GM18909 (cell line): ENCODE measurements at regions not wholly inside any gene's neighbourhood (a gene's known extent, or its start where the extent isn't known, plus 50 kb on each side); places are given as distances from the start of the nearest gene placed in this dataset.
A peak's percentile ranks its signal among the peaks of the same experiment; 100 is the strongest.

Source experiments
- ATAC-seq: cut with Tn5 transposase; IDR thresholded peaks from one replicate; pipeline ENCODE4 v1.9.1; 2021; ENCODE audit warnings: mild to moderate bottlenecking; ENCODE audit not compliant: unreplicated experiment, poor library complexity

DNA sequence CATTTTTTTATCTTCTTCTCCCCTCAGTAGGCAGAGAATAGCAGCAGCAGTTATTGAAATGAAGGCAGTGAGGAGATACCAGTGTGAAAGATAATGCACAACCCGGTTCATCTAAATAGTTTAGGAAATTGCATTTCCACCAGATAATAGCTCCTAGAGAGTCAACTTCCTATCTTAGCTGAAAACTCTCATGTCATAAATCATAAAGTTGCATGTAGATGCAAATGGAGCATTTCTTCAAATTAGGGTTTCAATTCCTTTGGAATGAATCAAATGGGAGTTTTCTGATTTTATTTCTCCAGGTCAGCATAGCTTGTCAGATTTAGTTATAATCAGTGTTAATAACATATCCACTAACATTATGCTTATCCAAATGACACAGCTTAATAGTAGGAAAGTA, 335.3 kb downstream of the CNTNAP4 start:
- ATAC-seq: no peak

DNA sequence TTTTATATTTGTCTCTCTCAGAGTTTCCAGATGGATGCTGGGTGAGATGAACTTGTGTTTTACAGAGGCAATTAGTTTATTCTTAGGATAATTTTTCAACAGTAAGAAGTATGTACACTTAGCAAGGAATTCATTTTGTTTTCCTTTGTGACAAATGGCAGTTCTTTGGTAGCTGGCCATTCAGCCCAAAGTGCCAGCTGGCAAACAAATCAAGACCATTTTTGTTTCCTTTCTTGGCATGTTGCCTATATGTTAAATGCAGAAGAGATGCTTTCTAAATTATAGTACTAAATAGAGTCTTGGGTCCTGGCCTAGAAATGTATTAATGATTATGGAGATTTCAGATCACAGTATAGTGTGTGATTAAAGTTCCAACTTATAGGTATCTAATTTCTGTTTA, 337.1 kb downstream of the CNTNAP4 start:
- ATAC-seq: no peak

DNA sequence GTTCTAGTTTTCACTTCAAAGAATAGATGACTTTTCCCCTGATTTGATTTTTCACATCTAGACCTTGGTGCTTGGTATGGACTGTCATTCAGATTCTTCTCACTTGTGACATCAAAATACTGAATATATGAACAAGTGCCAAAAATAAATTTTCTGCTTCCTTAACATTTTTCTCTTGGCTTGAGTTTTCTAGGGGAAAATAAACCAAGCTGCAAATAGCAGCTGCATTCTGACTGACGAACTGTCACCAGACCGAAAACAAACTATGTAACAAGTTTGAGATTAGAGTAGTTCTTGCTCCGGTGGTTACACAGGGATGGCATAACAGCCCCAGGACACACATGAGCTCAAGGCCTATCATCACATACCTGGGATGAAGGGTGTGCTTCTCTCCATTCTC, 345.7 kb downstream of the CNTNAP4 start:
- ATAC-seq: no peak

DNA sequence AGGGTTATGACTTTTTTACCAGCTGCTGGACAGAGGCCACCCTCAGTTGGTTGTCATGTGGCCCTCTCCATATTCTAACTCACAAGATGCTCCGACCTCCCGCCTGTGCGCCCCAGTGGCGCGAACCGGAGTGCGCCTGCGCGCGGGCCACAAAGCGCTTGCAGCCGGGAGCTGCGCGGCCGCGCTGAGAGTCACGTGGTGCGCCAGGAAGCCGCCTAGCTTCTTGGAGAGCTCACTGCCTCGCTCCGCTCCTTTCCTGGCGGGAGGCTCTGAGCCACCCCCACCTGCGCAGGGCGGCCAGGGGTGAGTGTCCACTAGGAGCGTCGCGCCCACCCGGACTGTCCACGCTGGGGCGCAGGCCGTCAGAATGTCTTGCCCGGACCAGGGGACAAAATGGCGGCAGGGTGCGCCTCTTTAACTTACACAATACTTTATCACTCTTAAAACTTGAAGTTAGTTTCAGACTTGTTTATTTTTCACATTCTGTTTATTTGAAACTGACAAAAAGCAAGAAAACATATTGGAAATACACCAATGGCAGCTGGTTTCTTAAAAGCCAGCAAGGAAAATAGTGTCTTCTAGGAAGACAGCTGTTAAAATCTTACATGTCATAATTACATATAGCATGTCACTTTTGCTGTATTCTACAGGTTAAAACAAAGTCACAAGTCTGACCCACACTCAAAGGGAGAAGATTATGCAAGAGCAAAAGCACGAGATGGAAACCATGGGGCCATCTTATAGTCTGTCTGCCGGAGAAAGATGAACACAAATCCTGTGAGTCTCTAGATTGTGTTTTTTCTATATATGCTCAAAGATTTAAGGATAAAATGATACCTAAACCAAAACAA, 357.9 kb downstream of the CNTNAP4 start:
- ATAC-seq: peak; percentile 69

DNA sequence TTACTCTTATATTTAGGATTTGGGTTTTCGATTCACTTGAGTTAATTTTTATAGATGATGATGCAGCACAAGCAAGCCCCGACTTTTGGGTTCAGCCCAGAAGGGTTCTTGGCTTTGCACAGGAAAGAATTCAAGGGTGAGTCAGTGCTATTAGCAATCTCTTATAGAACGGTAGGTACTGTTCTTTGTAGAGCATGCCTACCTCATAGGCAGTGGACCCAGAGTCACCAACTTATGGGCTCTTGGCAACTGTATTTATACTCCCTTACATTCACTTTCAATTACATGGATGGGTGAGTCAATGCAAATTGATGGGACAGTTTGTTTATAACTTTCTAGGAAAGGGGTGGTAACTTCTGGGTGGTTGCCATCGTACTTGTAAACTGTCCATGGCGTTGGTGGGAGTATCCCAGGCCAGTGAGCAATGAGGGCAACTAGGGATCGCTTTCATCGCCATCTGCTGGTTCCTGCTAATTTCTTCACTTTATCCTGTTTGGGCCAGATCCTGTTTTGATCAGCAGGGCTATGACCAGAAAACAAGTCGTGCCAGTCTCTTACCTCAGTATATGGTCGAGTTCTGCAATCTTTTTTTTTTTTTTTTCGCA, 362.6 kb downstream of the CNTNAP4 start:
- no peak for ATAC-seq

DNA sequence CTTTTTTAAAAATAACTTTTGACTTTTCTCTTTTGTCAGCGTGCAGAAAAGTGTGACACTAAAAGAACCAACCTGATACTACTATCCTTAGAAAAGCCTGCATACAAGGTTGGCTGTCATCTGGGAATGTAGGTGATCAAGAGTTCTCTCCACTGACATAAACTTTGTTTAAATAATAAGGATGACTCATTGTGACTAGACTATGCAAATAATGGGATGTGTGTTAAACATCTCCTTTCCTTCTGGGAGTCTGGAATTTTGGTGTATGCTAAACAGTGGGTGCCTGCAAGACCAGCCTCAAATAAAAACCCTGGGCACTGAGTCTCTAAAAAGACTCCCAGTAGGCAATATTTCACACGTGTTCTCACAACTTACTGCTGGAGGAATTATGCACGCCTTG, 373.4 kb downstream of the CNTNAP4 start:
- no peak for ATAC-seq

DNA sequence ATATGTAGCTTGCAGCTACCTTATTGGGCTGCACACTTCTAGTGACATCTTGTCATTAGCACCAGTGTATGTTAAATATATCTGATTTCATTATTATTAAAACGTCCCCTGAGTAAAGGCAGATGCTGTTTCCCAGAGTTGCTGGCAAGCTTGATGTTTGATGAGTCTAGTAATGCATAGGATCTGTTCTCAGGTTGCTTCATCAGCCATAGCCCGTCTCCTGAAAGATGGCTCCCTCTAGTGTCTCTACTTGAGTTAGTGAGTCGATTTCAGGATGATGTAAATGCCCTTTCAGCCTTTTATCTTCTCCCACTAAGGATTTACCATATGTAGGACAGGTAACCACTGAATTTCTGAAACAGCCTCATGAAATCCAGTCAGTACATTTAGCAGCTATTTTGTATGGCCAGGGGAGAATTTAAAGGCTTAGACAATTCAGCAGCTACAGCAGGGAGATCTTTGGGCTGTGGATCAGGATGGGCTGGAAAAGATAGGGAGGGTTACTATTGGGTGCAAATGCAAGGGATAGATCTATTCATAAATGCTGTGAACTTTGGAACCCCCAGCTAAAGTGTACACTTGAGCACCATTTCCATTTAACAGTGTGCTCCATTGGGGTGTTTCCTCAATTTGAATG, 376.3 kb downstream of the CNTNAP4 start:
- ATAC-seq: peak; percentile 83

DNA sequence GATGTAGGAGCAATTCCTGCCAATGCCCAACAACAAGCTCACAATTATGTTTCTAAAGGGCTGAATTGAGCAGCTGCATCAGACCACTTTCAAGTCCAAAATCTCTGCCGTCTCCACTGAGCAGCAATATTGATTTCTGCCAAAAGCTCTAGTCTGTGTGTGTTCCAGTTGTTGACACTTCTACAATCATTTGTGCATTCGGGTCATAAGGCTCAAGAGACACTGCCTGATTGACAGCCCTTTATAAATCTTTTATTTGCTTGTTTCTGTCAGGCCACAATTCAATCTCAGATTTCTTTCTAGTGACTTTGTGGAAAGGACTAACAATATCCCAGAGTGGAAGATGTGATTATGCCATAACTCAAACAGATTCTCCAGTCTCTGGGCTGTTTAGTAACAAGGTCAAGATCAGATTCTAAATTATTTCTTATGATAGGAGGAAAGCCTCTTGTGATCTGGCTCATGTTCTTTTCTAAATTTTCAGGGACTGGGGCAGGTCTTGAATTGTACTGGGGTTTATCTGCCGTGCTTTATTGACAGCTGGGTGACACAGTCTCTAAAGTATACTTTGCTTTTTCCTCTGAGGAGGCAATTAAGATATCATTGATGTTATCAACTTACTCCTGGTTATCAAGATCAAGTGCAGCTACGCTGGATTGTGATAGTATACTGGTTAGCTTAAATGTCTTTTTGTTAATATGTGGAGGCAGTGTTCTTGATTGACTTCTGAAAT, 377.1 kb downstream of the CNTNAP4 start:
- ATAC-seq: no peak

DNA sequence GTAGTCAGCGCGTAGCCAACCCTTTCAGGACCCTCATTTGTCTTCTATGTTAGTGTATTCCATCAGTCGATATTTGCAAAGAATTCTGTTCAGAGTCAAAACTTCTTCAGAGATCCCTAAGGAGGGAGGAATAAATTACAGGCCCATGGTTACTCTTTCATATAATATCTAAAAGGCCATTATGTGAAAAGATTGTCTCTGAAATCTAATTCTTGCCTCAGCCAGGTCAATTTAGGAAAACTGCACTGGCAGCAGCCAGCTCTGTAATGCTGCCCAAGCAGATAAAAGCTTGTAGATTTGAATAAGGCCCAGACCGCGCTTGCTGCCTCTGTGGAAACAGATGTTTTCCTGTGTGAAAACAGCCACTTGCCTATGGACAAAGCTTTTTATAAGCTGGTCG, 379.8 kb downstream of the CNTNAP4 start:
- ATAC-seq: no peak

DNA sequence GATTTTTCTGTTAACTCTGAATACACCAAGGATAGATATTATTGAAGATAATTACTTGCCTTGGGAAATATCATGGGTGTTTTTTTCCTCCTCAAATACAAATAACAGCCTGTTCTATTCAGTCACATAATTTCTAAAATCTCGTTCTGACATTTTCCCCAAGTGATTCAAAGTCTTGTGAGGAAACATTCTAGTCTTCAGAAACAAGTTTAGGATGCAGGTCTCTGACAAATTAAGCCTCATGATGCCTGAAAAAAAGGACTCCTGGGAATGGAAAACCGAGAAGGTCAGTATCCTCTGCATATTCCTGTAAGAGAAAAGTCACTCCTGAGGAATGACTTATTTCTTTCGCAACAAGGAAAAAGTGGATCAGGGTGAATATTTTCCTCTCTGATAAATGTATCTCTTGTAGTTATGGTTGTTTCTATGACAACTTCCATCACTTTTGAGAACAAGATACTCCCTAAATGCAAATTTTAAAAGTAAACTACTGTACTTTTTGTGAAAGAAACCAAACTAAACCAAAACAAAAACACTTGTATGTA, 384.6 kb downstream of the CNTNAP4 start:
- ATAC-seq: no peak

DNA sequence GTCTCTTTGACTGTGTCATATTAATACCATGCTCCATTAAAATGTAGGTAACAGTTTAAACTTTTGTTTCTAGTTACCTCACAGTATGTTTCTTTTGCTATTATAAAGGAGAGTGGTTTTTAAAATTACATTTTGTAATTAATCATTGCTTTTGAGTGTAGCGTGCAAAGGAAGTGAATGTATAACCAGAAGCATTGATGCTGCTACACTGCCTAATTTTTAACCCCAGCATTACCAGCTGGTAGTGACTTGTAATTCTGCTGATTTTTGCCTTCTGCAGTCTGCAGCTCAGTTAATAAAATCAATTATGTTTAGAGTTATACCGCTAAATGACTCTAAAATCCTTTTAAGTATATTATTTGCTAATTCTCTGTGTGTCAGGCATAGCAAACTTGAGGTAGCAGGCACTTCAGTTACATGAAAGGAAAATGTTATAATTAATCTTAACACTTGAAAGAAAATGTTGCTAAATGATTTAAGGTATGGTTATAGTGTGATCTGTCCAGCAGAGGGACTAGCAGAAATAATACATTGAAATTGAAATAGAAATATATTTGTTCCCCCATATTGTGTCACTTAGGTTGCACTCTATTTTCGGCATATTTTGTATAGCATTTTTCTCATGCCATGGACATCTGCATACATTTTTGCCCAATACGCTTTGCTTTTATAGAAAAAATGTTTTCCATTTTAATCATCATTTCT, 388.5 kb downstream of the CNTNAP4 start:
- no peak for ATAC-seq

DNA sequence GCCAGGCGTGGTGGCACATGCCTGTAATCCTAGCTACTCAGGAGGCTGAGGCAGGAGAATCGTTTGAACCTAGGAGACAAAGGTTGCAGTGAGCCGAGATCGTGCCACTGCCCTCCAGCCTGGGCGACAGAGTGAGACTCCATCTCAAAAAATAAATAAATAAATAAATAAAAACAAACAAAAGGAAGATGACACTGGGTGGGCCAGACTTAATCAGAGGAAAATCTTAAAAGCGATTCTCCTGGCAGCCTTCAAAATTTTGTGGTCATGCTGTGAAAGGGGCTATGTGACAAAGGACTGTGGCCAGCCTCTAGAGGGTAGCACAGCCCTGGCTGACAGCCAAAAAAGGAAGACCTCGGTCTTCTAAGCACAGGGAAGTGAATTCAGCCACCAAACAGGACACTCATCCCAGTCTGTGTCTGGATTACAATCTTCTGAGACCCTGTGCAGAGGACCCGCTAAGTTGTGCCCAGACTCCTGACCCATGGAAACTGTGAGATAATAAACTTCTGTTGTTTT, 391.1 kb downstream of the CNTNAP4 start:
- ATAC-seq: no peak

DNA sequence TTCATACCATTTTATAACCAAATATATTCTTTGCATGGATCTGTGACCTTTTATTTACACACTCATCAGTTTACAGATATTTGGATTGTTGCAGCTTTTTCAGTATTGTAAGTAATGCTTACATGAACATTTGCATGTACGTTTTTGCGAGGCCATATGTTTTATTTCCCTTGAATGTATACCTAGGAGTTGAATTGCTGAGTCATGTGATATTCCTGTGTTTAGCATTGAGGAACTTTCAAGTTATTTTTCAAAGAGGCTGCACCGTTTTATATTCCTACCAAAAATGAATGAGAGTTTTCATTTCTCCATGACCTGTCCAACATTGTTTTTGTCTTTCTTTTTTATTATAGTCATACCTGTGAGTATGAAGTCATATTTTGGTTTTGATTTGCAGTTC, 392.1 kb downstream of the CNTNAP4 start:
- ATAC-seq: no peak

DNA sequence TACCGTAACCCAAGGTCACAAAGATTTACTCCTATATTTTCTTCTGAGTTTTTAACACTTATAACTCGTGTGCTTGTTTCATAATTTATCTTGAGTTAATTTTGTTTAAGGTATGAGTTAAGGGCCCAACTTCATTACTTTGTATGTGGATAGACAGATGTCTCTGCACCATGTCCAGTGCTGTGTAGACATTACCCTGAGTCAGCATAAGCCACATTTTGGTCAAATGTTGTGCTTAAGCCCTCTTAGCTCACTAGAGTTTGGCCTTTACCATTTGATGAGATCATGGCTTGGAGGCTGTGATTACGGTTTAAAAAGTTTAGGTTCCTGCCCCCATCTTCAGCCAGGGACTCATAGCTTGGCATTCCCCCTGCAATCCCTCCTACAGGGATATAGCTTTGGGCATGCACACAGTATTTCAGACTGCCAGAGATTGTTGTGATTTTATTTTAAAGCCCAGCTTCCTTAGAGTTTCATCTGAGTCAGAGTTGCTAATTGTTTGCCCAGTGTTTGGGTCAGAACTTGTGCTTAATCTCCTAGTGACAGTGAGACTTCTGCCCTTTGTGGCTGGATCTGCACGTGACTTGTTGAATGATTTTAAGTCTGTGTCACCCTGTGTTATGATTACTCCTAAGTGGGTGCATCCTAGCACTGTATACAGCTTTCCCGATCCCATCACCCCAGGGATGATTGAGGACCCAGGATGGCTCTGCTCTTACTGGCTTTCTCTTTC, 393.1 kb downstream of the CNTNAP4 start:
- no peak for ATAC-seq

DNA sequence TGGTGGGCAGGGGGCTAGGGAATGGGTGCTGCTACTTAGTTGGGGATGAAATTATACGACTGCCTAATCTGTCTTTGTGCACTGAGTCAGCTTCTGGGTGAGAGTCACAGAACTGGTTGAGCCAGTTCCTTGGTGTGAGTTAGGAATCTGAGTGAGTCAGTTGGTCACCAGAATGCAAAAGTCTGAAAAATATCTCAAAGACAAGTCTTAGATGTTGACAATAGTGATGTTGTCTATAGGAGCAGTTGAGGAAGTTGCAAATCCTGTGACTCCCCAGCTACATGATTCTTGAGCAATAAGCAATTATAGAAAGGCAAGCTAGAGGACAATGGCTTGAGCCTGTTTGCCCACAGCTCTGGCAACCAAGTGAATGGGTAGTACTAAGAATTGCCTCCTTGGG, 399.2 kb downstream of the CNTNAP4 start:
- no peak for ATAC-seq

DNA sequence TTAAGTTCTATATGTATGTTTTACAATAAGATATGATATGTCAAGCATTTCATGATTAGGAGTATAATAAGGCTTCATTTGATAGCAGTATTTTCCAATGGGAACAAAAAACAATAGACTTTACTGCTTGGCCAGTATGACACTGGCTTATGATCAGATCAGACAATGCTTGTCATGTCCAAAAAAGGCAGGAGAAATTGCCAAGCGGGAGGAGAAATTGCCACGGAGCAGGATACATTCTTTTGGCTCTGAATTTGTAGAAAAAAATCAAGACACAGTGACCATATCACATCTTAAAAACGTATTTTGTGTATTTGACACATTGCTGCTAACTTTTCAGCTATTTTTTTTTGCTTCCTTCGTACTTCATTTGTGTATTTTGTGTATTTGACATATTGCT, 404.1 kb downstream of the CNTNAP4 start:
- no peak for ATAC-seq

DNA sequence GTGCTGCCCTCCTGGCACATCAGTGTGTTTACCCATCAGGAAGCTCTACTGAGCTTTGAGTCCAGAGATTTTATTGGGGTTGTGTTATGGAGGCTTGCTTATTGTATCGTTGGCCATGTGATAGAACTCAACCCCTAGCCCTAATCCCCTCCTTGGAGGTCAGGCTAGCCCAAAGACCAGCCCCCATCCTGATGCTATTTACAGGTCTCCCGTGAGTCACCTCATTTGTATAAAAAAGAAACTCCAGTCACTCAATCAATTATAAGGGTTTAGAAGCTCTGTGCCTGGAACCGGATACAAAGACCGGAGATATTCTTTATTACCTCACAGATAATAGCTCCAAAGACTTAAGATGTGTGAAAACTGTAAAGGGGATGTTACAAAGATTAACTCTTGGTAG, 405.9 kb downstream of the CNTNAP4 start:
- ATAC-seq: no peak

DNA sequence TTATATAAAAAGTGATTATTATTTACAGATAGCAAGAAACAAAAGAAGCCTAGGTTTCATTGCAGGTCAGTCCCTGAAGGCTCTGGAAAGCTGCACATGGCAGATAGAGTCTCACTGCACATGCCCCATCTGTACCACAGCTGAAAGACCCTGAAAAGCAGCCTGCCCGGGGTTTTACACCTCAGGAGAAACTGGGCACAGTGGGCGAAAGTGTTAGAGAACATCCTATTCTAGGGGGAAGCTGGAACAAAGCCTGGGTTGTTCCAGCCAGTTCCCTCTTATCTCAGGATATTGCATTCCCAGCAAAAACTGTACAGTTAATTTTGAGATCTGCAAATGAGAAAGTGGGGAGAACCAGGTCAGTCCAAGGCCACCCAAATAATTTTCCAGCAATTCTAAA, 419.7 kb downstream of the CNTNAP4 start:
- no peak for ATAC-seq

DNA sequence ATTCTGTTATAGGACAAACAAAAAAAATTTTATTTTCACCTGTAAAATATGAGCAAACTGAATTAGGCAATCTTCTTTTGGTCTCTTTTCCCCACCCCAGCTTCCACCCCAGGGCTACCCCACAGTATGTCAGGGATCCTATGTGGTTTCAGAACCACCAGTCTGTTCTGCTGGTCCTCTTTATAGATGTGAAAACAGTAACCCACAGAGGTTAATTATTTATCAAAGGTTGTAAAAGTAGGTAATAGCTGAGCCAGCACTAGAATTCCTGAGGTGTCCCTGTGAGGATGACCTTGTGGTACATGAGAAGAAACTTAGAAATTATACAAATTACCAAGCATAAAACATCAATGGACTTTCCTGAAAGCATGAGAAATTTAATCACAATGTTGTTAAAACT, 428.7 kb downstream of the CNTNAP4 start:
- ATAC-seq: no peak
